Uterus (tissue), 3 donors: ENCODE measurements at regions not wholly inside any gene's neighbourhood (a gene's known extent, or its start where the extent isn't known, plus 50 kb on each side); places are given as distances from the start of the nearest gene placed in this dataset.

Experiments used
- DNase-seq, 2 donors: peaks; one replicate each; pipeline ENCODE4 v3.0.0-alpha.2; 2019 to 2020
- H3K27ac ChIP-seq, 2 donors: fragments of 200-600 bp; sonication (generic); 1 replicate in 1 of 2; 2 replicates in 1 of 2; pipeline ENCODE4 v1.5.1; 2016 to 2018
- H3K27me3 ChIP-seq, 2 donors: fragments of 200-600 bp; sonication (generic); one replicate each; pipeline ENCODE4 v1.5.1; 2018 to 2019; ENCODE audit warnings: control low read depth in 1 of 2
- H3K36me3 ChIP-seq, 2 donors: fragments of 200-600 bp; sonication (generic); one replicate each; pipeline ENCODE4 v1.5.1; 2019; ENCODE audit warnings: control low read depth in 1 of 2
- H3K4me1 ChIP-seq, 2 donors: fragments of 200-600 bp; sonication (generic); one replicate each; pipeline ENCODE4 v1.5.1; 2018 to 2019; ENCODE audit warnings: control low read depth in 1 of 2
- H3K4me3 ChIP-seq, 2 donors: fragments of 200-600 bp; sonication (generic); 1 replicate in 1 of 2; 2 replicates in 1 of 2; pipeline ENCODE4 v1.5.1; 2018 to 2019; ENCODE audit warnings: mild to moderate bottlenecking in 1 of 2
- H3K9me3 ChIP-seq, 2 donors: fragments of 200-600 bp; sonication (generic); one replicate each; pipeline ENCODE4 v1.5.1; 2019; ENCODE audit warnings: control low read depth in 1 of 2
- POLR2A ChIP-seq, 2 donors: fragments of 450-650 bp; IDR thresholded peaks; one replicate each; pipeline ENCODE4 v1.6.1; 2016; ENCODE audit warnings: antibody characterized with exemption in 2 of 2, mild to moderate bottlenecking in 1 of 2, moderate library complexity in 1 of 2
- intact Hi-C: fragments of 100-400 bp; cut with DNase I; formaldehyde crosslinking; loops from one replicate; pipeline ENCODE4 v1.15.1; 2023; ENCODE audit warnings: low total_unique reads
- TF ChIP-seq, protein P1 (sequence below), 4 experiments: fragments of 200-600 bp in 2 of 4; fragments of 450-650 bp in 2 of 4; sonication (generic) in 2 of 4; IDR thresholded peaks; one replicate each; pipeline ENCODE4 v1.5.1; 2016 to 2019; ENCODE audit warnings: antibody characterized with exemption in 4 of 4, mild to moderate bottlenecking in 2 of 4, moderate library complexity in 1 of 4
- donor health status: DM: yes; HTN: yes; CAD: no.

- Histone ChIP-seq H3K27me3 (no peaks in the 10 kb centered on the region), H3K4me1 (no peaks in the 10 kb centered on the region), H3K4me3 (no peak overlapping the region), H3K27ac (no peak overlapping the region), H3K9me3 (no peaks in the 10 kb centered on the region), H3K36me3 (no peaks in the 10 kb centered on the region)
- TF ChIP-seq POLR2A (IDR thresholded peaks at IDR 0.05), result no peak
- TF ChIP-seq, protein P1, sequence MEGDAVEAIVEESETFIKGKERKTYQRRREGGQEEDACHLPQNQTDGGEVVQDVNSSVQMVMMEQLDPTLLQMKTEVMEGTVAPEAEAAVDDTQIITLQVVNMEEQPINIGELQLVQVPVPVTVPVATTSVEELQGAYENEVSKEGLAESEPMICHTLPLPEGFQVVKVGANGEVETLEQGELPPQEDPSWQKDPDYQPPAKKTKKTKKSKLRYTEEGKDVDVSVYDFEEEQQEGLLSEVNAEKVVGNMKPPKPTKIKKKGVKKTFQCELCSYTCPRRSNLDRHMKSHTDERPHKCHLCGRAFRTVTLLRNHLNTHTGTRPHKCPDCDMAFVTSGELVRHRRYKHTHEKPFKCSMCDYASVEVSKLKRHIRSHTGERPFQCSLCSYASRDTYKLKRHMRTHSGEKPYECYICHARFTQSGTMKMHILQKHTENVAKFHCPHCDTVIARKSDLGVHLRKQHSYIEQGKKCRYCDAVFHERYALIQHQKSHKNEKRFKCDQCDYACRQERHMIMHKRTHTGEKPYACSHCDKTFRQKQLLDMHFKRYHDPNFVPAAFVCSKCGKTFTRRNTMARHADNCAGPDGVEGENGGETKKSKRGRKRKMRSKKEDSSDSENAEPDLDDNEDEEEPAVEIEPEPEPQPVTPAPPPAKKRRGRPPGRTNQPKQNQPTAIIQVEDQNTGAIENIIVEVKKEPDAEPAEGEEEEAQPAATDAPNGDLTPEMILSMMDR (IDR thresholded peaks at IDR 0.05), result no peak
- intact Hi-C loops, result loop anchor here (5.0 kb wide), 1 partner anchor 1048 kb away; no protein-coding TSS in a partner anchor
- DNase-seq, result no peak
Measured at GRCh38 chr15:38709196-38709595, 144.6 kb upstream of the RASGRP1 start.

GRCh38 chr15:38714309-38715072, 149.9 kb upstream of the RASGRP1 start:
- no peak overlapping the region for H3K4me3 ChIP-seq
- no peaks in the 10 kb centered on the region for H3K27me3 ChIP-seq
- no peak overlapping the region for H3K27ac ChIP-seq
- intact Hi-C loops, result no loop called here
- DNase-seq, result no peak
- H3K4me1 ChIP-seq, result no peaks in the 10 kb centered on the region
- TF ChIP-seq, protein P1 (IDR thresholded peaks at IDR 0.05), result no peak
- H3K9me3 ChIP-seq, result no peaks in the 10 kb centered on the region
- H3K36me3 ChIP-seq, result no peaks in the 10 kb centered on the region

DNA sequence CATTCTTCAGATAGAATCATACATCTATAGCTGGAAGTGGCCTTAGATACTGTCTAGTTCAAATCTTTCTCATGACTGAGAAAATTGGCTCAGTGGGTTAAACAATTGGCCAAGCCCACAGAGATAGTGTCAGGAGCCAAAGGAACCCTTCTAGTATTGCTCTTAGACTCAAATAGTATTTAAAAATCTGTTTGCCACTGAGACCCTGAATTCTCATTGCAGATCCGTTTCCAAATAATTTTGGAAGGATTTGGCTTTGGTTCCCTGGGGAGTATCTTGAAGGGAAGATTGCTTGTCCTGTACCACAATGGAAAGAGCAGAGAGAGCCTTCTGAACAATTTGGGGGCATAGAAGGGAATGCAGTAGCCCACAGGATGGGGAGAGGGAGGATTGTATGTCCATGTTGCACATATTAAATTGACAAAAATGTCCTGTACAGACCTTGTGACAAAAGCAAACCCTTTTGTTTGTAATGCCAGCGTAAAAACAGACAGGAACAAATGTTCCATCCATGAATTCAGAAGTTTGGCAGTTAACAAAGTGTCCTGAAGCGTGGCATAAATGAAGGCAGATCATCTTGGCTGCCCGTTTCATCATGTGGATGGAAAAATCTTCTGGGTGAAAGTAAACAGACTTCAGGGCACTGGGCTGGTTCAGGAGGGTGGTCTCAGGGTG, 156.4 kb upstream of the RASGRP1 start:
- Histone ChIP-seq H3K36me3 (no peaks in the 10 kb centered on the region), H3K27me3 (no peaks in the 10 kb centered on the region), H3K9me3 (no peaks in the 10 kb centered on the region), H3K27ac (no peak overlapping the region), H3K4me3 (no peak overlapping the region), H3K4me1 (no peaks in the 10 kb centered on the region)
- TF ChIP-seq, protein P1 (IDR thresholded peaks at IDR 0.05), result no peak
- no peak for TF ChIP-seq POLR2A (IDR thresholded peaks at IDR 0.05)
- intact Hi-C loops, result no loop called here
- no peak for DNase-seq

GRCh38 chr15:38721568-38721945, 156.9 kb upstream of the RASGRP1 start:
- DNase-seq, result no peak

DNA sequence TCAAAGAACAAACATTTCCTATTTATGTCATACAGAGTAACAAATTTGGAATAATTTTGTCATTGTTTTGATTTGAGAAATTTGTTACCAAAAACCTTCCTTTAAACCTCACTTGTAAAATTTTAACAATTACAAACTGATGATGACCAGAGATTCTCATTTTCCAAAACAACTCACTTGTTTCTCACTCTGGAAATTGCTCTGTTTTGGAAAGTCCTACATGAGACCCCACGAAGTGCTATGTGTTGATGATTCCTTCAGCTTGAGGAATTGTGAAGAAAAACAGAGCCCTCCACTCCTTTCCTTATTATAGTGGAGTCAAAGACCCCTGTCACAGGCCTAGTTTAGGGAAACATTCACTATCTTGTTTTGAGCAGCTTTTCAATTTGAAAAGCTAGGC, 157.6 kb upstream of the RASGRP1 start:
- no peak overlapping the region for H3K4me3 ChIP-seq
- TF ChIP-seq, protein P1 (IDR thresholded peaks at IDR 0.05), result no peak
- no peak for TF ChIP-seq POLR2A (IDR thresholded peaks at IDR 0.05)
- no peaks in the 10 kb centered on the region for H3K36me3 ChIP-seq
- DNase-seq, result no peak
- intact Hi-C loops, result no loop called here
- H3K4me1 ChIP-seq, result no peaks in the 10 kb centered on the region
- no peaks in the 10 kb centered on the region for H3K27me3 ChIP-seq
- H3K27ac ChIP-seq, result no peak overlapping the region
- no peaks in the 10 kb centered on the region for H3K9me3 ChIP-seq

More at GRCh38 chr15:38721568-38721945, 156.9 kb upstream of the RASGRP1 start:
- Histone ChIP-seq H3K27ac (no peak overlapping the region), H3K9me3 (no peaks in the 10 kb centered on the region), H3K4me1 (no peaks in the 10 kb centered on the region), H3K27me3 (no peaks in the 10 kb centered on the region), H3K4me3 (no peak overlapping the region), H3K36me3 (no peaks in the 10 kb centered on the region)
- intact Hi-C loops, result no loop called here
- TF ChIP-seq POLR2A (IDR thresholded peaks at IDR 0.05), result no peak
- TF ChIP-seq, protein P1 (IDR thresholded peaks at IDR 0.05), result no peak
